ENCODE measurements at regions not wholly inside any gene's neighbourhood (a gene's known extent, or its start where the extent isn't known, plus 50 kb on each side); places are given as distances from the start of the nearest gene placed in this dataset.
"Not testable (repeated sequence)": the region's sequence is repeated elsewhere in the genome, so short reads cannot be mapped to it uniquely, and the experiment has no call there.

DNA sequence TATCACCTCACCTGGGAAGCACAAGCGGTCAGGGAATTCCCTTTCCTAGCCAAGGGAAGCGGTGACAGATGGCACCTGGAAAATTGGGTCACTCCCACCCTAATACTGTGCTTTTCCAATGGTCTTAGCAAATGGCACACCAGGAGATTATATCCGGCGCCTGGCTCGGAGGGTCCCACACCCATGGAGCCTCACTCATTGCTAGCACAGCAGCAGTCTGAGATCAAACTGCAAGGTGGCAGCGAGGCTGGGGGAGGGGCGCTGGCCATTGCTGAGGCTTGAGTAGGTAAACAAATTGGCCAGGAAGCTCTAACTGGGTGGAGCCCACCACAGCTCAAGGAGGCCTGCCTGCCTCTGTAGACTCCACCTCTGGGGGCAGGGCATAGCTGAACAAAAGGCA is 1178.1 kb downstream of the KHDRBS2 start:
- not testable (repeated sequence) for H3K27me3 Mint-ChIP-seq (ENCODE audit: low read depth); H2BK5ac ChIP-seq (ENCODE audit: insufficient read length, low read length); H3K9ac ChIP-seq (ENCODE audit: extremely low read depth, insufficient read length, low read length); H3K56ac ChIP-seq (ENCODE audit: insufficient read length, low read depth, low read length); H2BK20ac ChIP-seq (ENCODE audit: low read depth, low read length, poor library complexity, severe bottlenecking); H3K9me3 ChIP-seq (ENCODE audit: control insufficient read depth, low read depth, low read length); H4K5ac ChIP-seq (ENCODE audit: insufficient read length, low read depth, low read length); H3T11ph ChIP-seq (ENCODE audit: low read length); H3K4me1 ChIP-seq (ENCODE audit: insufficient read depth, low read length); H2BK15ac ChIP-seq (ENCODE audit: low read depth, low read length); H3K23me2 ChIP-seq (ENCODE audit: insufficient read length, low read depth, low read length, poor library complexity, severe bottlenecking); H3K23ac ChIP-seq (ENCODE audit: insufficient read length, low read depth, low read length); H4K91ac ChIP-seq (ENCODE audit: insufficient read length, low read depth, low read length); H3K4me3 Mint-ChIP-seq; H2AFZ ChIP-seq (ENCODE audit: low read length); H3K4me2 ChIP-seq (ENCODE audit: insufficient read depth, insufficient read length, low read length); H3K27me3 ChIP-seq (ENCODE audit: insufficient read depth, low read length); H3K27ac Mint-ChIP-seq; H2AK5ac ChIP-seq (ENCODE audit: insufficient read length, low read length); H2BK120ac ChIP-seq (ENCODE audit: low read depth, low read length, poor library complexity, severe bottlenecking); H3K79me2 ChIP-seq (ENCODE audit: insufficient read depth, low read length); H3K79me1 ChIP-seq (ENCODE audit: insufficient read depth, low read depth, low read length, poor library complexity, severe bottlenecking); H3K14ac ChIP-seq (ENCODE audit: insufficient read depth, low read length); H2BK12ac ChIP-seq (ENCODE audit: insufficient read length, low read depth, low read length); H3K4me1 Mint-ChIP-seq; DNase-seq; H4K8ac ChIP-seq (replicated peaks; ENCODE audit: insufficient read length, low read depth, low read length); H3K36me3 Mint-ChIP-seq (ENCODE audit: insufficient read depth in 1 of 3, low read depth in 3 of 3); H3K27ac ChIP-seq (ENCODE audit: insufficient read length, low read depth, low read length); H4K20me1 ChIP-seq (ENCODE audit: control insufficient read depth, insufficient read depth, insufficient read length); H3K18ac ChIP-seq (ENCODE audit: insufficient read length, low read depth, low read length); H3K4ac ChIP-seq (ENCODE audit: low read depth, low read length)
- no CpG with 5 or more reads among the region's 7 CpGs for WGBS (ENCODE audit: extremely low coverage, insufficient read length, low lambda C conversion rate)
- H3K9me3 Mint-ChIP-seq, result peaks cover 16 to 19% of the 10 kb centered on the region in 2 experiments

DNA sequence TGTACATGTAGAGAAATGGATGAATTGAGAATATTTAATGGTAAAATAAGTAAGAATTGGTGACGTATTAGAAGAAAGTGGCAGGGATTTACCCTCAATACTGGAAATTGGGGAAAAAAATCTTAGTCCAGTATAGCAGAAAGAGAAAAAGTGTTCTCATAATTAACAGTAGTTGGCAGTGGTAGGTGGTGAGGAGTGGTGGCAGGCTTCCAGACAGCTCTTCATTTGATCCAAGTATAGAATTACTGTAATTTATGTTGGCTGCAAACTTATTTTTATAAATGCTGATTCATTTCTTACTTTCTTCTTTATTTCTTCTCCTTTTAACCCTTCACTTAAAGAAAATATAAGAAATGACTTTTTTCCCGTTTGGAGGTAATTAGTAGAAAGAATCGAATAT is 1182.4 kb downstream of the KHDRBS2 start:
- 100% methylated on average over 1 of the region's 3 CpGs for WGBS (ENCODE audit: extremely low coverage, insufficient read length, low lambda C conversion rate)

More for the DNA sequence above, 1182.4 kb downstream of the KHDRBS2 start:
- not testable (repeated sequence) for H3K56ac ChIP-seq (ENCODE audit: insufficient read length, low read depth, low read length); H4K91ac ChIP-seq (ENCODE audit: insufficient read length, low read depth, low read length); H3K4ac ChIP-seq (ENCODE audit: low read depth, low read length); H3K27ac Mint-ChIP-seq; H3K4me3 Mint-ChIP-seq; H2BK20ac ChIP-seq (ENCODE audit: low read depth, low read length, poor library complexity, severe bottlenecking); H2AFZ ChIP-seq (ENCODE audit: low read length); H3K27ac ChIP-seq (ENCODE audit: insufficient read length, low read depth, low read length); H2BK12ac ChIP-seq (ENCODE audit: insufficient read length, low read depth, low read length); H3K14ac ChIP-seq (ENCODE audit: insufficient read depth, low read length); H3K4me1 Mint-ChIP-seq; H3K27me3 ChIP-seq (ENCODE audit: insufficient read depth, low read length); H2BK5ac ChIP-seq (ENCODE audit: insufficient read length, low read length); H2BK15ac ChIP-seq (ENCODE audit: low read depth, low read length); H3K79me2 ChIP-seq (ENCODE audit: insufficient read depth, low read length); H3K4me1 ChIP-seq (ENCODE audit: insufficient read depth, low read length); H2AK5ac ChIP-seq (ENCODE audit: insufficient read length, low read length); H4K20me1 ChIP-seq (ENCODE audit: control insufficient read depth, insufficient read depth, insufficient read length); DNase-seq; H3T11ph ChIP-seq (ENCODE audit: low read length); H3K4me2 ChIP-seq (ENCODE audit: insufficient read depth, insufficient read length, low read length); H3K79me1 ChIP-seq (ENCODE audit: insufficient read depth, low read depth, low read length, poor library complexity, severe bottlenecking); H3K36me3 Mint-ChIP-seq (ENCODE audit: insufficient read depth in 1 of 3, low read depth in 3 of 3); H3K23ac ChIP-seq (ENCODE audit: insufficient read length, low read depth, low read length); H3K27me3 Mint-ChIP-seq (ENCODE audit: low read depth); H2BK120ac ChIP-seq (ENCODE audit: low read depth, low read length, poor library complexity, severe bottlenecking); H3K9ac ChIP-seq (ENCODE audit: extremely low read depth, insufficient read length, low read length); H3K23me2 ChIP-seq (ENCODE audit: insufficient read length, low read depth, low read length, poor library complexity, severe bottlenecking); H4K8ac ChIP-seq (replicated peaks; ENCODE audit: insufficient read length, low read depth, low read length); H3K9me3 ChIP-seq (ENCODE audit: control insufficient read depth, low read depth, low read length); H4K5ac ChIP-seq (ENCODE audit: insufficient read length, low read depth, low read length); H3K18ac ChIP-seq (ENCODE audit: insufficient read length, low read depth, low read length)
- H3K9me3 Mint-ChIP-seq, result peaks cover 12 to 14% of the 10 kb centered on the region in 2 experiments
